Psoas muscle (tissue), 7 donors: ENCODE measurements at regions not wholly inside any gene's neighbourhood (a gene's known extent, or its start where the extent isn't known, plus 50 kb on each side); places are given as distances from the start of the nearest gene placed in this dataset.

Source experiments
- ATAC-seq, 4 donors: fragments of 200-7000 bp; cut with Tn5 transposase; one replicate each; pipeline ENCODE4 v1.9.1; 2020; ENCODE audit warnings: moderate library complexity in 3 of 4, mild to moderate bottlenecking in 2 of 4
- DNase-seq, 2 donors: peaks; one replicate each; pipeline ENCODE4 v3.0.0-alpha.2; 2020
- H3K27ac ChIP-seq: fragments of 200-600 bp; one replicate; pipeline ENCODE4 v1.8.0; 2022
- H3K27me3 ChIP-seq, 3 donors: fragments of 200-600 bp in 1 of 3; one replicate each; pipeline versions ENCODE4 v1.6.1 to v1.8.0; 2013 to 2022; ENCODE audit warnings: low read length in 2 of 3, mild to moderate bottlenecking in 2 of 3, moderate library complexity in 1 of 3; ENCODE audit not compliant: insufficient read depth in 3 of 3
- H3K36me3 ChIP-seq, 2 donors: fragments of 200-600 bp in 1 of 2; one replicate each; pipeline versions ENCODE4 v1.6.1 to v1.8.0; 2013 to 2022; ENCODE audit warnings: low read depth in 1 of 2, mild to moderate bottlenecking in 1 of 2, moderate library complexity in 1 of 2; ENCODE audit not compliant: insufficient read depth in 1 of 2
- H3K4me1 ChIP-seq: fragments of 200-600 bp; one replicate; pipeline ENCODE4 v1.8.0; 2022
- H3K4me3 ChIP-seq: fragments of 200-600 bp; one replicate; pipeline ENCODE4 v1.8.0; 2022; ENCODE audit warnings: mild to moderate bottlenecking
- H3K9me3 ChIP-seq: fragments of 200-600 bp; one replicate; pipeline ENCODE4 v1.8.0; 2022
- WGBS, 3 donors: extraction: QIAGEN DNeasy Blood & Tissue Kit; methylation state at CpG; one replicate each; pipeline versions ENCODE4 v1.1.6 to v1.1.7; 2013; 5-methylcytosine and 5-hydroxymethylcytosine counted together
- intact Hi-C, 2 donors: fragments of 100-400 bp; cut with DNase I; formaldehyde crosslinking; loops; one replicate each; pipeline versions ENCODE4 v1.11.0 to v1.14.2; 2022
- TF ChIP-seq, protein P1 (sequence below): fragments of 200-600 bp; IDR thresholded peaks from one replicate; pipeline ENCODE4 v1.8.0; 2022; ENCODE audit warnings: antibody characterized with exemption
- donor health status: healthy with polysubstance abuse.
- donor health status: DM: no; HTN: no; CAD: no; lungs with moderate emphysema.
- donor health status: Bipolar disorder and iron deficiency.
- donor health status: healthy.
- donor health status: DM: yes; HTN: yes; CAD: no.
- donor health status: DM: no; HTN: no; CAD: no.
- donor health status: DM: yes; HTN: yes; CAD: no.

DNA sequence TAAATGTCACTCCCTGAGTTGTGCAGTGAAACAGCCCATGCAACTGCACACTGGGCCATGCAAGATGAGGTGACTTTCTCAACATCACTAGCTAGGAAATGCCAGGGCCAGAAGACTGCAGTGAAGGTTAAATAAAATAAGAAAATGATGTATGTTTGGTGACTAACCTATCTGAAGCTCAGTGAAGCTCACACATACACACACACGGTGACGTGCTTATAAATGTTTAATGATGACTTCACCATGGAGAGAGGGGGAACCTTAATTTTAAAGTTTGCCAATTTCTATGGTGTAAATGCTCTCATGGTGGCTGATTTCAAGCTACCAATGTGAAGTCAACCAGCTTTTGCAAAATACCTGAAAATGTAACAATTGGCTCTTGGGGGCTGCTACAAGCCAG lies 166.4 kb downstream of the MAF start:
- Histone ChIP-seq H3K4me1 (peaks cover 23% of the 10 kb centered on the region), H3K9me3 (no peaks in the 10 kb centered on the region), H3K36me3 (no peaks in the 10 kb centered on the region), H3K27me3 (no peaks in the 10 kb centered on the region), H3K4me3 (no peak overlapping the region), H3K27ac (no peak overlapping the region)
- intact Hi-C loops: loop anchor here in 1 of 2 donors (10.0 kb wide), 1 partner anchor 151 kb away; no protein-coding TSS in a partner anchor
- DNase-seq (no peak), ATAC-seq (no peak)
- TF ChIP-seq, protein P1, sequence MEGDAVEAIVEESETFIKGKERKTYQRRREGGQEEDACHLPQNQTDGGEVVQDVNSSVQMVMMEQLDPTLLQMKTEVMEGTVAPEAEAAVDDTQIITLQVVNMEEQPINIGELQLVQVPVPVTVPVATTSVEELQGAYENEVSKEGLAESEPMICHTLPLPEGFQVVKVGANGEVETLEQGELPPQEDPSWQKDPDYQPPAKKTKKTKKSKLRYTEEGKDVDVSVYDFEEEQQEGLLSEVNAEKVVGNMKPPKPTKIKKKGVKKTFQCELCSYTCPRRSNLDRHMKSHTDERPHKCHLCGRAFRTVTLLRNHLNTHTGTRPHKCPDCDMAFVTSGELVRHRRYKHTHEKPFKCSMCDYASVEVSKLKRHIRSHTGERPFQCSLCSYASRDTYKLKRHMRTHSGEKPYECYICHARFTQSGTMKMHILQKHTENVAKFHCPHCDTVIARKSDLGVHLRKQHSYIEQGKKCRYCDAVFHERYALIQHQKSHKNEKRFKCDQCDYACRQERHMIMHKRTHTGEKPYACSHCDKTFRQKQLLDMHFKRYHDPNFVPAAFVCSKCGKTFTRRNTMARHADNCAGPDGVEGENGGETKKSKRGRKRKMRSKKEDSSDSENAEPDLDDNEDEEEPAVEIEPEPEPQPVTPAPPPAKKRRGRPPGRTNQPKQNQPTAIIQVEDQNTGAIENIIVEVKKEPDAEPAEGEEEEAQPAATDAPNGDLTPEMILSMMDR: no peak
- 98 to 100% (median 100%) methylated on average over 2 of the region's 2 CpGs for WGBS, 3 donors

DNA sequence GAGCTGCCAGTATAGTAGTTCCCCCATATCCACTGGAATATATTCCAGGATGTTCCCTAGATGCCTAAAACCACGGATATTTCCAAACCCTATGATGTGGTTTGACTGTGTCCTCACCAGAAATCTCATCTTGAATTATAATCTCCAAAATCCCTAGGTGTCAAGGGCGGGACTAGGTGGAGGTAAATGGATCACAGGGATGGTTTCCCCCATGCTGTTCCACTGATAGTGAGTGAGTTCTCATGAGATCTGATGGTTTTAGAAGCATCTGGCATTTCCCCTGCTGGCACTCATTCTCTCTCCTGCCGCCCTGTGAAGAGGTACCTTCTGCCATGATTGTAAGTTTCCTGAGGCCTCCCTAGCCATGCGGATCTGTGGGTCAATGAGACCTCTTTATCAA lies 168.6 kb downstream of the MAF start:
- no peak for DNase-seq
- 94 to 96% (median 94%) methylated on average over 4 of the region's 4 CpGs for WGBS, 3 donors

GRCh38 chr16:79430191-79430678 lies 170.3 kb downstream of the MAF start:
- no peaks in the 10 kb centered on the region for H3K9me3 ChIP-seq
- H3K36me3 ChIP-seq: no peaks in the 10 kb centered on the region
- ATAC-seq: peak in 2 of 4 donors; percentile 21 to 44
- H3K27ac ChIP-seq: no peak overlapping the region
- intact Hi-C loops: loop anchor here in 1 of 2 donors (10.0 kb wide), 1 partner anchor 155 kb away; no protein-coding TSS in a partner anchor
- no peak overlapping the region for H3K4me3 ChIP-seq
- no peaks in the 10 kb centered on the region for H3K27me3 ChIP-seq
- no peak for DNase-seq
- TF ChIP-seq, protein P1: no peak
- WGBS, 3 donors: 36 to 56% (median 46%) methylated on average over 12 of the region's 12 CpGs
- H3K4me1 ChIP-seq: peaks cover 8% of the 10 kb centered on the region

More for the DNA sequence above, 168.6 kb downstream of the MAF start:
- H3K9me3 ChIP-seq: no peaks in the 10 kb centered on the region
- TF ChIP-seq, protein P1: no peak
- no peaks in the 10 kb centered on the region for H3K27me3 ChIP-seq
- no peak overlapping the region for H3K27ac ChIP-seq
- ATAC-seq: no peak
- peaks cover 8% of the 10 kb centered on the region for H3K4me1 ChIP-seq
- no peaks in the 10 kb centered on the region for H3K36me3 ChIP-seq
- no peak overlapping the region for H3K4me3 ChIP-seq
- intact Hi-C loops: loop anchor here in 1 of 2 donors (10.0 kb wide), 1 partner anchor 153 kb away; no protein-coding TSS in a partner anchor

DNA sequence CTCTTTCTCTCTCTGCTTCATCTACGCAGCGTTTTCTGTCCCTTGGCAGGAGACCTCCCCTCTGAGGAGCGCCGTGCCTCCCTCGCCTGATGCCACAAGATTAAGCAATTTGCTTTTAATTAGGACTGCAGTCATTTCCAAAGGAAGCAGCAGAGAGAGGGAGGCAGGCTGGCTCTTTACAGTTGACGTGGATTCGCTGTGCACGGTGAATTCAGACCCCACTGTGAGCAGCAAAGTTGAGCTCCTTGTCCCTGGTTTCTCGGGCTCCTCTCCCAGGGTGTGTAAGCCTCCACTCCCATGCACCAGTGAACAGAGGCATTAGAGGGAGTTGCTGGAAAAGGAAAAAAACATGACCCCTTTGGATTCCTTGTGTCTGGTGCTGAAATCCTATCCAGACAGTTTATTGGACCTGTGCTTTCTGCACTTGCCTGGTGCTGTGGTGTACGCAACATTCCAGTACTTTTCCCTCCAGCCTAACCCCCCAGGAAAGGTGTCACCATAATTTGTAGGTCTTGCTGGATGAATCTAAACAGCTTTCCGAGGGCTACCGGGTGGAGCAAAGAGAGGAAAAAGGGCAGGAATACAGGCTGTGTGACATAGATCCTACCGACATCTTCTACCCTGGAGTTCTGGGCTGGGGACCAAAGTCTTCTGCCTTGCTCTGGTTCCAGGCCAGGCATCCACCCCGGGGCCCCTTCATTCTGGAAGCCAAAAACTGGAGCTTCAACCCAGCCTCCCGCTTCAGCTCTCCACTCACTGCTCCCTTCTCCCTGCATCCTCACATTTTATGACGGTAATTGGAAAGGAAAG lies 171.0 kb downstream of the MAF start:
- no peak for DNase-seq
- H3K4me1 ChIP-seq: peaks cover 8% of the 10 kb centered on the region
- no peaks in the 10 kb centered on the region for H3K9me3 ChIP-seq
- TF ChIP-seq, protein P1: no peak
- H3K4me3 ChIP-seq: no peak overlapping the region
- intact Hi-C loops: loop anchor here in 1 of 2 donors (10.0 kb wide), 1 partner anchor 155 kb away; no protein-coding TSS in a partner anchor
- no peaks in the 10 kb centered on the region for H3K27me3 ChIP-seq
- H3K36me3 ChIP-seq: no peaks in the 10 kb centered on the region
- no peak overlapping the region for H3K27ac ChIP-seq
- peak in 2 of 4 donors; percentile 41 to 49 for ATAC-seq
- WGBS, 3 donors: 44 to 61% (median 52%) methylated on average over 16 of the region's 16 CpGs
